Gastrocnemius medialis (tissue), 4 donors: ENCODE measurements at regions not wholly inside any gene's neighbourhood (a gene's known extent, or its start where the extent isn't known, plus 50 kb on each side); places are given as distances from the start of the nearest gene placed in this dataset.

Source experiments
- CTCF ChIP-seq, 5 experiments: fragments of 450-650 bp in 3 of 5; fragments of 200-600 bp in 2 of 5; sonication (generic) in 2 of 5; IDR thresholded peaks in 4 of 5; conservative IDR thresholded peaks in 1 of 5; 1 replicate in 4 of 5; 2 replicates in 1 of 5; pipeline ENCODE4 v1.5.1; 2016 to 2019; ENCODE audit warnings: antibody characterized with exemption in 5 of 5, mild to moderate bottlenecking in 3 of 5, moderate library complexity in 3 of 5
- POLR2A ChIP-seq, 2 donors: fragments of 450-650 bp; IDR thresholded peaks; one replicate each; pipeline ENCODE4 v1.6.1; 2017; ENCODE audit warnings: antibody characterized with exemption in 2 of 2, mild to moderate bottlenecking in 2 of 2, moderate library complexity in 2 of 2

GRCh38 chr2:84362541-84362940 lies 96.5 kb downstream of the SUCLG1 start:
- no peak for TF ChIP-seq POLR2A (IDR thresholded peaks at IDR 0.05)
- TF ChIP-seq CTCF (IDR thresholded peaks at IDR 0.05 in 4 of 5, conservative IDR thresholded peaks at IDR 0.05 in 1 of 5) = no peak
